ENCODE measurements at regions not wholly inside any gene's neighbourhood (a gene's known extent, or its start where the extent isn't known, plus 50 kb on each side); places are given as distances from the start of the nearest gene placed in this dataset.

- TF ChIP-seq CTCF (IDR thresholded peaks at IDR 0.05; ENCODE audit: low read depth, low read length) (no peak), POLR2A (IDR thresholded peaks at IDR 0.05; ENCODE audit: extremely low read depth, insufficient read length) (no peak)
Measured at GRCh38 chr5:17436350-17436749, 61.7 kb upstream of the TAF11L2 start.

Measured in NB4 (cell line).